GM12873 (cell line): ENCODE measurements at regions not wholly inside any gene's neighbourhood (a gene's known extent, or its start where the extent isn't known, plus 50 kb on each side); places are given as distances from the start of the nearest gene placed in this dataset.

Experiments
- CTCF ChIP-seq: IDR thresholded peaks from 2 replicates; pipeline ENCODE4 v1.5.1; 2012; ENCODE audit warnings: low read depth, mild to moderate bottlenecking, moderate library complexity, low read length, control low read depth; ENCODE audit not compliant: insufficient read depth; ENCODE audit errors: missing control alignments

- no peak for TF ChIP-seq CTCF
Measured at GRCh38 chr21:31498985-31499384, 154.9 kb upstream of the TIAM1 start.

GRCh38 chr21:31497914-31498313 lies 153.9 kb upstream of the TIAM1 start:
- TF ChIP-seq CTCF, result no peak

- TF ChIP-seq CTCF, result no peak
Measured at GRCh38 chr21:31493350-31493880, 149.4 kb upstream of the TIAM1 start.

GRCh38 chr21:31491617-31492016 lies 147.6 kb upstream of the TIAM1 start:
- no peak for TF ChIP-seq CTCF

- no peak for TF ChIP-seq CTCF
Measured at GRCh38 chr21:31490443-31490842, 146.4 kb upstream of the TIAM1 start.

GRCh38 chr21:31489726-31490125 lies 145.7 kb upstream of the TIAM1 start:
- no peak for TF ChIP-seq CTCF

GRCh38 chr21:31489014-31489413 lies 145.0 kb upstream of the TIAM1 start:
- TF ChIP-seq CTCF, result no peak
